Transverse colon (tissue), 4 donors: ENCODE measurements at regions not wholly inside any gene's neighbourhood (a gene's known extent, or its start where the extent isn't known, plus 50 kb on each side); places are given as distances from the start of the nearest gene placed in this dataset.

Experiments used
- DNase-seq: peaks from one replicate; pipeline ENCODE4 v3.0.0-alpha.2; 2019
- H3K27ac ChIP-seq, 4 donors: fragments of 200-600 bp; sonication (generic); 2 replicates each; pipeline ENCODE4 v1.5.1; 2016 to 2018; ENCODE audit warnings: inconsistent platforms in 4 of 4
- H3K27me3 ChIP-seq: fragments of 200-600 bp; sonication (generic); 2 replicates; pipeline ENCODE4 v1.5.1; 2017; ENCODE audit warnings: inconsistent platforms
- H3K36me3 ChIP-seq, 4 donors: fragments of 200-600 bp; sonication (generic); 2 replicates each; pipeline ENCODE4 v1.5.1; 2017 to 2019; ENCODE audit warnings: inconsistent platforms in 4 of 4
- H3K4me1 ChIP-seq, 4 donors: fragments of 200-600 bp; sonication (generic); 2 replicates each; pipeline ENCODE4 v1.5.1; 2017 to 2020; ENCODE audit warnings: inconsistent platforms in 4 of 4
- H3K4me3 ChIP-seq, 4 donors: fragments of 200-600 bp; sonication (generic); 1 replicate in 1 of 4; 2 replicates in 3 of 4; pipeline versions ENCODE4 v1.5.1 to v1.6.1; 2017 to 2019; ENCODE audit warnings: inconsistent platforms in 4 of 4
- H3K9me3 ChIP-seq, 2 donors: fragments of 200-600 bp; sonication (generic); 2 replicates each; pipeline ENCODE4 v1.5.1; 2017 to 2019; ENCODE audit warnings: inconsistent platforms in 2 of 2
- CTCF ChIP-seq, 5 experiments: fragments of 200-600 bp in 3 of 5; fragments of 450-650 bp in 2 of 5; sonication (generic) in 3 of 5; IDR thresholded peaks; 1 replicate in 2 of 5; 2 replicates in 3 of 5; pipeline ENCODE4 v1.5.1; 2016 to 2017; ENCODE audit warnings: antibody characterized with exemption in 5 of 5, inconsistent platforms in 3 of 5, mild to moderate bottlenecking in 2 of 5, moderate library complexity in 1 of 5
- EP300 ChIP-seq: sonication (generic); formaldehyde crosslinking; IDR thresholded peaks from one replicate; pipeline ENCODE4 v1.6.1; 2017; ENCODE audit warnings: antibody characterized with exemption, low read depth
- POLR2A ChIP-seq: fragments of 450-650 bp; IDR thresholded peaks from one replicate; pipeline ENCODE4 v1.6.1; 2016; ENCODE audit warnings: antibody characterized with exemption, mild to moderate bottlenecking, moderate library complexity
- POLR2AphosphoS5 ChIP-seq, 3 donors: sonication (generic); formaldehyde crosslinking; IDR thresholded peaks; one replicate each; pipeline ENCODE4 v1.6.1; 2016; ENCODE audit warnings: antibody characterized with exemption in 3 of 3
- WGBS, 2 donors: methylation state at CpG; one replicate each; pipeline ENCODE4 v1.1.5; 2018; ENCODE audit warnings: low coverage in 1 of 2; 5-methylcytosine and 5-hydroxymethylcytosine counted together
- in situ Hi-C, 4 donors: fragments of 200-750 bp; cut with MboI; loops; one replicate each; pipeline versions ENCODE4 v1.15.0 to v1.15.1; 2017; ENCODE audit warnings: low sequenced_read_pairs in 3 of 4, low pct_ligation_motif_present in 1 of 4, low pct_unique_long_range_greater_than_20kb in 1 of 4
- intact Hi-C: fragments of 100-400 bp; cut with DNase I; formaldehyde crosslinking; loops from one replicate; pipeline ENCODE4 v1.15.1; 2023; ENCODE audit warnings: low total_unique reads

GRCh38 chr10:44619975-44620374, 235.1 kb upstream of the CXCL12 start:
- WGBS, 2 donors: 82 to 100% methylated on average over 1 to 3 of the region's 3 CpGs
- in situ Hi-C loops: no loop called here
- TF ChIP-seq EP300 (no peak), POLR2AphosphoS5 (IDR thresholded peaks at IDR 0.05) (no peak), CTCF (IDR thresholded peaks at IDR 0.05) (no peak), POLR2A (no peak)

GRCh38 chr10:44627591-44628354, 242.9 kb upstream of the CXCL12 start:
- Histone ChIP-seq H3K36me3 (no peaks in the 10 kb centered on the region), H3K4me1 (no peaks in the 10 kb centered on the region), H3K4me3 (no peak overlapping the region), H3K27me3 (no peaks in the 10 kb centered on the region), H3K27ac (no peak overlapping the region), H3K9me3 (no peaks in the 10 kb centered on the region)
- 80 to 93% methylated on average over 5 to 6 of the region's 6 CpGs for WGBS, 2 donors
- TF ChIP-seq POLR2A (no peak), POLR2AphosphoS5 (IDR thresholded peaks at IDR 0.05) (no peak), EP300 (no peak), CTCF (IDR thresholded peaks at IDR 0.05) (no peak)
- in situ Hi-C loops (no loop called here), intact Hi-C loops (no loop called here)
- DNase-seq: no peak

More at GRCh38 chr10:44619975-44620374, 235.1 kb upstream of the CXCL12 start:
- H3K27me3 ChIP-seq: no peaks in the 10 kb centered on the region
- no peaks in the 10 kb centered on the region for H3K4me1 ChIP-seq
- no peak overlapping the region for H3K4me3 ChIP-seq
- intact Hi-C loops: no loop called here
- H3K36me3 ChIP-seq: no peaks in the 10 kb centered on the region
- no peaks in the 10 kb centered on the region for H3K9me3 ChIP-seq
- H3K27ac ChIP-seq: no peak overlapping the region
- no peak for DNase-seq

- Histone ChIP-seq H3K36me3 (no peaks in the 10 kb centered on the region), H3K9me3 (no peaks in the 10 kb centered on the region), H3K4me3 (no peak overlapping the region), H3K27me3 (no peaks in the 10 kb centered on the region), H3K4me1 (no peaks in the 10 kb centered on the region), H3K27ac (no peak overlapping the region)
- in situ Hi-C loops: no loop called here
- intact Hi-C loops: no loop called here
- 0 to 17% methylated on average over 1 to 2 of the region's 2 CpGs for WGBS, 2 donors
- no peak for DNase-seq
- TF ChIP-seq CTCF (IDR thresholded peaks at IDR 0.05) (no peak), POLR2AphosphoS5 (IDR thresholded peaks at IDR 0.05) (no peak), POLR2A (no peak), EP300 (no peak)
Measured at GRCh38 chr10:44628921-44629320, 244.0 kb upstream of the CXCL12 start.

GRCh38 chr10:44635176-44635575, 250.3 kb upstream of the CXCL12 start:
- no peaks in the 10 kb centered on the region for H3K27me3 ChIP-seq
- no peaks in the 10 kb centered on the region for H3K9me3 ChIP-seq
- in situ Hi-C loops (no loop called here), intact Hi-C loops (no loop called here)
- no peak overlapping the region for H3K4me3 ChIP-seq
- H3K27ac ChIP-seq: no peak overlapping the region
- H3K36me3 ChIP-seq: no peaks in the 10 kb centered on the region
- 80 to 93% methylated on average over 1 of the region's 1 CpG for WGBS, 2 donors
- no peaks in the 10 kb centered on the region for H3K4me1 ChIP-seq
- TF ChIP-seq EP300 (no peak), CTCF (IDR thresholded peaks at IDR 0.05) (no peak)
- DNase-seq: no peak
